ENCODE measurements at regions not wholly inside any gene's neighbourhood (a gene's known extent, or its start where the extent isn't known, plus 50 kb on each side); places are given as distances from the start of the nearest gene placed in this dataset.

DNA sequence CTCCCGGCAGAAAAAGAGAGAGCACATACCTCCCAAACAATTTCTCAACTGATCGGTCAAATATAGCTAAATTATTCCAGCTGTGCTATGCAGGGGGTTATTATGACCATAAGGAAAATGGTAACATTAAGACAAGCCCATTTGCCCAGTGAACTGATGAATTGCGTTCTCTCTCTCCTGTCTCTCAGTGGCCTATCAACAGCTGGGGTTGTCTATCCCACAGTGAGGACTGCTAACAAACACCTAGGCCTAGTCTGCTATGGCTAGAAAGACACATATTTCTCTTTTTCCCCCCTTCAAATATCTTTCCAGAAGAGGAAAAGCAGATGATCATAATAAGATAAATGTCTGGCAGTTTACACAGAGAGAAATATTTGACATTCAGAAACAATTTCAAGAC lies 263.8 kb upstream of the ELAC2 start:
- no peak overlapping the region for H3K27ac ChIP-seq (ENCODE audit: low read depth, low read length)
- CTCF ChIA-PET: no interaction called here
- Mint-ChIP-seq H3K27me3 (no peaks in the 10 kb centered on the region), H3K36me3 (no peaks in the 10 kb centered on the region), H3K4me1 (no peaks in the 10 kb centered on the region), H3K27ac (no peak overlapping the region), H3K4me3 (no peak overlapping the region), H3K9me3 (peaks cover 0 to 3% (median 0%) of the 10 kb centered on the region in 5 donors)
- no peaks in the 10 kb centered on the region for H3K9me3 ChIP-seq (ENCODE audit: low read length)
- H3K4me1 ChIP-seq (ENCODE audit: insufficient read depth, low read length): no peaks in the 10 kb centered on the region
- no peaks in the 10 kb centered on the region for H3K36me3 ChIP-seq (ENCODE audit: insufficient read depth, low read length)
- no peaks in the 10 kb centered on the region for H3K27me3 ChIP-seq (ENCODE audit: insufficient read depth, low read length, poor library complexity, severe bottlenecking)
- DNase-seq: no peak
- POLR2A ChIA-PET: no interaction called here
- H3K4me3 ChIP-seq (ENCODE audit: low read length): no peak overlapping the region

GRCh38 chr17:13273806-13274205 lies 256.0 kb upstream of the ELAC2 start:
- CTCF ChIA-PET: no interaction called here
- POLR2A ChIA-PET: no interaction called here
- Mint-ChIP-seq H3K27ac (no peak overlapping the region), H3K36me3 (no peaks in the 10 kb centered on the region), H3K4me1 (no peaks in the 10 kb centered on the region), H3K9me3 (peaks cover 0 to 7% (median 0%) of the 10 kb centered on the region in 5 donors), H3K27me3 (peaks cover 0 to 3% of the 10 kb centered on the region in 2 donors), H3K4me3 (no peak overlapping the region)
- no peak for DNase-seq
- H3K27ac ChIP-seq (ENCODE audit: low read depth, low read length): no peak overlapping the region
- no peaks in the 10 kb centered on the region for H3K4me1 ChIP-seq (ENCODE audit: insufficient read depth, low read length)
- H3K9me3 ChIP-seq (ENCODE audit: low read length): no peaks in the 10 kb centered on the region
- H3K27me3 ChIP-seq (ENCODE audit: insufficient read depth, low read length, poor library complexity, severe bottlenecking): no peaks in the 10 kb centered on the region
- no peak overlapping the region for H3K4me3 ChIP-seq (ENCODE audit: low read length)
- H3K36me3 ChIP-seq (ENCODE audit: insufficient read depth, low read length): no peaks in the 10 kb centered on the region

DNA sequence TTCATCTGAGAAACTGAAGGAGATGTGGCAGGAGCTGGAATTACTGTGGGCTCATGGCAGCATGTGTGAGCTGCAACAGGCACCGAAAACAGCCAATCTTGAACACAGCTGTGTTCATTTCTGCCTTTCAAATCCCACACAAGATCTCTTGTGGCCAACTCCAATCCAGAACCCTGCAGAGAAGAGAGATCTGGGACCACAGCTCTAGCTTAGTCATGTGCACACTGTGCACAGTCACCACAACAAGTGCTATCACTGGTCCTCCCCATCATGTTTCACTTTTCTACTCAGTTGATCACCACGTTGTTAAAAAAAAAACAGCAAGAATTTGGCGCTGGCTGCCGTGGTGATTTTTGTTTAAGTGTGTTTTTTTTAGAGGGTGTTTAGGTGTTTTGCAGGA lies 254.5 kb upstream of the ELAC2 start:
- no peak for DNase-seq
- Histone ChIP-seq H3K9me3 (ENCODE audit: low read length) (no peaks in the 10 kb centered on the region), H3K36me3 (ENCODE audit: insufficient read depth, low read length) (no peaks in the 10 kb centered on the region), H3K27ac (ENCODE audit: low read depth, low read length) (no peak overlapping the region), H3K4me3 (ENCODE audit: low read length) (no peak overlapping the region), H3K27me3 (ENCODE audit: insufficient read depth, low read length, poor library complexity, severe bottlenecking) (no peaks in the 10 kb centered on the region), H3K4me1 (ENCODE audit: insufficient read depth, low read length) (no peaks in the 10 kb centered on the region)
- H3K9me3 Mint-ChIP-seq: peaks cover 0 to 6% (median 0%) of the 10 kb centered on the region in 5 donors
- no peak overlapping the region for H3K27ac Mint-ChIP-seq
- H3K4me1 Mint-ChIP-seq: no peaks in the 10 kb centered on the region
- peaks cover 0 to 3% of the 10 kb centered on the region in 2 donors for H3K27me3 Mint-ChIP-seq
- no peak overlapping the region for H3K4me3 Mint-ChIP-seq
- CTCF ChIA-PET: no interaction called here
- POLR2A ChIA-PET: no interaction called here
- no peaks in the 10 kb centered on the region for H3K36me3 Mint-ChIP-seq

GRCh38 chr17:13268791-13269595 lies 251.2 kb upstream of the ELAC2 start:
- no peak overlapping the region for H3K4me3 ChIP-seq (ENCODE audit: low read length)
- H3K27me3 ChIP-seq (ENCODE audit: insufficient read depth, low read length, poor library complexity, severe bottlenecking): no peaks in the 10 kb centered on the region
- POLR2A ChIA-PET: no interaction called here
- peaks cover 0 to 3% (median 0%) of the 10 kb centered on the region in 5 donors for H3K9me3 Mint-ChIP-seq
- no peak overlapping the region for H3K4me3 Mint-ChIP-seq
- H3K4me1 Mint-ChIP-seq: no peaks in the 10 kb centered on the region
- DNase-seq: no peak
- no peak overlapping the region for H3K27ac ChIP-seq (ENCODE audit: low read depth, low read length)
- H3K27me3 Mint-ChIP-seq: peaks cover 3 to 7% of the 10 kb centered on the region in 2 donors
- H3K4me1 ChIP-seq (ENCODE audit: insufficient read depth, low read length): no peaks in the 10 kb centered on the region
- no peaks in the 10 kb centered on the region for H3K36me3 ChIP-seq (ENCODE audit: insufficient read depth, low read length)
- H3K9me3 ChIP-seq (ENCODE audit: low read length): no peaks in the 10 kb centered on the region
- H3K27ac Mint-ChIP-seq: no peak overlapping the region
- CTCF ChIA-PET: no interaction called here
- H3K36me3 Mint-ChIP-seq: no peaks in the 10 kb centered on the region

DNA sequence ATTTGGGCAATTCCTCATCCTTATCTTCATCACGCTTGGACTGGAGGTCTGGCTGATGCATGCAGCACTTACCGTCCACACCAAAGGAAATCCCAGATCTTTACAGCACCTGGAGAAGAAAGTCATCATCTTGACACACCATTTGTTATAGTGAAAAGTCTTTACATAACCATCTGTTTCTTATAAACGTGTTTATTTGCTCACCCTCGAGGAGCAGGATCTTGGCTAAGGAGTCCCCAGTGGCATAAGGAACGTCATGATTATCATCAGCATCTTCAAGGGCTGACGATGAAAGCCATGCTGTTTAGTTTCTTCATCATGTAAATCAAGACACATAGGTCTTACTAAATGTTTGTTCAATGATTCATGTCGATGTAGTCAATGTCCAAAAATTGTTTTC lies 248.8 kb upstream of the ELAC2 start:
- no peak overlapping the region for H3K4me3 Mint-ChIP-seq
- Histone ChIP-seq H3K4me1 (ENCODE audit: insufficient read depth, low read length) (no peaks in the 10 kb centered on the region), H3K36me3 (ENCODE audit: insufficient read depth, low read length) (no peaks in the 10 kb centered on the region), H3K27ac (ENCODE audit: low read depth, low read length) (no peak overlapping the region), H3K27me3 (ENCODE audit: insufficient read depth, low read length, poor library complexity, severe bottlenecking) (no peaks in the 10 kb centered on the region), H3K9me3 (ENCODE audit: low read length) (no peaks in the 10 kb centered on the region), H3K4me3 (ENCODE audit: low read length) (no peak overlapping the region)
- no peak overlapping the region for H3K27ac Mint-ChIP-seq
- no peaks in the 10 kb centered on the region for H3K4me1 Mint-ChIP-seq
- CTCF ChIA-PET: no interaction called here
- H3K9me3 Mint-ChIP-seq: peaks cover 0 to 6% (median 0%) of the 10 kb centered on the region in 5 donors
- H3K36me3 Mint-ChIP-seq: no peaks in the 10 kb centered on the region
- POLR2A ChIA-PET: no interaction called here
- no peak for DNase-seq
- peaks cover 2 to 7% of the 10 kb centered on the region in 2 donors for H3K27me3 Mint-ChIP-seq

GRCh38 chr17:13265311-13265710 lies 247.5 kb upstream of the ELAC2 start:
- Histone ChIP-seq H3K27me3 (ENCODE audit: insufficient read depth, low read length, poor library complexity, severe bottlenecking) (no peaks in the 10 kb centered on the region), H3K27ac (ENCODE audit: low read depth, low read length) (no peak overlapping the region), H3K4me1 (ENCODE audit: insufficient read depth, low read length) (no peaks in the 10 kb centered on the region), H3K9me3 (ENCODE audit: low read length) (no peaks in the 10 kb centered on the region), H3K36me3 (ENCODE audit: insufficient read depth, low read length) (no peaks in the 10 kb centered on the region), H3K4me3 (ENCODE audit: low read length) (no peak overlapping the region)
- Mint-ChIP-seq H3K4me1 (no peaks in the 10 kb centered on the region), H3K27me3 (peaks cover 2 to 7% of the 10 kb centered on the region in 2 donors), H3K9me3 (peaks cover 0 to 4% (median 0%) of the 10 kb centered on the region in 5 donors), H3K36me3 (no peaks in the 10 kb centered on the region), H3K4me3 (no peak overlapping the region), H3K27ac (no peak overlapping the region)
- POLR2A ChIA-PET: no interaction called here
- CTCF ChIA-PET: no interaction called here
- no peak for DNase-seq

- ChIA-PET POLR2A (no interaction called here), CTCF (no interaction called here)
- H3K27ac ChIP-seq (ENCODE audit: low read depth, low read length): no peak overlapping the region
- H3K9me3 ChIP-seq (ENCODE audit: low read length): no peaks in the 10 kb centered on the region
- H3K27ac Mint-ChIP-seq: no peak overlapping the region
- H3K36me3 Mint-ChIP-seq: no peaks in the 10 kb centered on the region
- no peaks in the 10 kb centered on the region for H3K4me1 ChIP-seq (ENCODE audit: insufficient read depth, low read length)
- DNase-seq: no peak
- peaks cover 0 to 3% (median 0%) of the 10 kb centered on the region in 5 donors for H3K9me3 Mint-ChIP-seq
- H3K4me3 ChIP-seq (ENCODE audit: low read length): no peak overlapping the region
- no peaks in the 10 kb centered on the region for H3K4me1 Mint-ChIP-seq
- H3K27me3 ChIP-seq (ENCODE audit: insufficient read depth, low read length, poor library complexity, severe bottlenecking): no peaks in the 10 kb centered on the region
- peaks cover 2 to 7% of the 10 kb centered on the region in 2 donors for H3K27me3 Mint-ChIP-seq
- no peaks in the 10 kb centered on the region for H3K36me3 ChIP-seq (ENCODE audit: insufficient read depth, low read length)
- no peak overlapping the region for H3K4me3 Mint-ChIP-seq
Measured at GRCh38 chr17:13263746-13264145, 245.9 kb upstream of the ELAC2 start.

DNA sequence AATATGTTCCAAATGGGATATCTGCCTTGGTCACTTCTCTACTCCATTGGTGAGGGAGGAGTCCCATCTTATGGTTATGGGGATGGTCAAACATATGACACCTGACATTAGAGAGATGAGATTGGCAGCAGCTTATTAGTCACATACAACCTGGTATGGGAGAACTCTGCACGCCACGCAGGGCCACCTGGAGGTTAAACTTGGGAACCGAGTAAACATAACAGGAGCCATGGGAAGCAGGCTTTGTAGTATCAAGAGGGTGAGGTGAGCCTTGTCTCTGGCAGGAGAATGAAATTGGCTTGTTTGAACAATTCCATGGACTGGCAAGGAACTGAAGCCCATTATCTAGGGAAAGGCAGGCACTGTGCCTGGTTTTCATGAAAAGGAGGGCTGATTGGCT lies 238.7 kb upstream of the ELAC2 start:
- ChIA-PET POLR2A (no interaction called here), CTCF (no interaction called here)
- DNase-seq: no peak
- no peak overlapping the region for H3K4me3 ChIP-seq (ENCODE audit: low read length)
- H3K9me3 ChIP-seq (ENCODE audit: low read length): no peaks in the 10 kb centered on the region
- Mint-ChIP-seq H3K36me3 (no peaks in the 10 kb centered on the region), H3K9me3 (peaks cover 0 to 2% (median 0%) of the 10 kb centered on the region in 5 donors), H3K4me3 (no peak overlapping the region), H3K4me1 (no peaks in the 10 kb centered on the region), H3K27ac (no peak overlapping the region), H3K27me3 (no peaks in the 10 kb centered on the region)
- no peak overlapping the region for H3K27ac ChIP-seq (ENCODE audit: low read depth, low read length)
- H3K4me1 ChIP-seq (ENCODE audit: insufficient read depth, low read length): no peaks in the 10 kb centered on the region
- H3K36me3 ChIP-seq (ENCODE audit: insufficient read depth, low read length): no peaks in the 10 kb centered on the region
- no peaks in the 10 kb centered on the region for H3K27me3 ChIP-seq (ENCODE audit: insufficient read depth, low read length, poor library complexity, severe bottlenecking)

Measured in CD8-positive, alpha-beta memory T cell (primary cell).